Osteoblast (primary cell): ENCODE measurements at regions not wholly inside any gene's neighbourhood (a gene's known extent, or its start where the extent isn't known, plus 50 kb on each side); places are given as distances from the start of the nearest gene placed in this dataset.

Source experiments
- DNase-seq: peaks from one replicate; pipeline ENCODE4 v3.0.0; 2011; ENCODE audit warnings: low spot score, mixed read lengths; ENCODE audit not compliant: insufficient read length; ENCODE audit errors: missing footprints
- H2AFZ ChIP-seq: 2 replicates; pipeline ENCODE4 v1.6.0; 2011; ENCODE audit warnings: mild to moderate bottlenecking, low read length
- H3K27ac ChIP-seq: 2 replicates; pipeline ENCODE4 v1.5.1; 2011; ENCODE audit warnings: mild to moderate bottlenecking, low read depth, low read length, moderate library complexity
- H3K27me3 ChIP-seq: 2 replicates; pipeline ENCODE4 v1.6.0; 2012; ENCODE audit warnings: mild to moderate bottlenecking, control low read depth, inconsistent platforms, low read length, moderate library complexity; ENCODE audit not compliant: insufficient read depth
- H3K36me3 ChIP-seq: 2 replicates; pipeline ENCODE4 v1.5.1; 2011; ENCODE audit warnings: mild to moderate bottlenecking, low read length, control low read depth, moderate library complexity; ENCODE audit not compliant: insufficient read depth
- H3K4me1 ChIP-seq: 2 replicates; pipeline ENCODE4 v1.5.1; 2011; ENCODE audit warnings: mild to moderate bottlenecking, low read length, control low read depth, moderate library complexity; ENCODE audit not compliant: insufficient read depth
- H3K4me2 ChIP-seq: 2 replicates; pipeline ENCODE4 v1.6.0; 2011; ENCODE audit warnings: mild to moderate bottlenecking, low read length; ENCODE audit not compliant: insufficient read depth
- H3K4me3 ChIP-seq: fragments of 200-600 bp; sonication (generic); 3 replicates; pipeline ENCODE4 v1.5.1; 2012; ENCODE audit warnings: mild to moderate bottlenecking, low read length, inconsistent platforms; ENCODE audit not compliant: insufficient read depth
- H3K79me2 ChIP-seq: 2 replicates; pipeline ENCODE4 v1.6.0; 2012; ENCODE audit warnings: mild to moderate bottlenecking, low read length, control low read depth, inconsistent platforms; ENCODE audit not compliant: insufficient read depth
- H3K9me3 ChIP-seq: 2 replicates; pipeline ENCODE4 v1.5.1; 2011; ENCODE audit warnings: low read depth, low read length, control low read depth
- H4K20me1 ChIP-seq: 2 replicates; pipeline ENCODE4 v1.6.0; 2012; ENCODE audit warnings: mild to moderate bottlenecking, low read length, control low read depth; ENCODE audit not compliant: insufficient read depth
- TF ChIP-seq, protein P1 (sequence below): IDR thresholded peaks from 2 replicates; pipeline ENCODE4 v1.5.1; 2011; ENCODE audit warnings: mild to moderate bottlenecking, low read depth, low read length, moderate library complexity; ENCODE audit errors: extremely low read depth

DNA sequence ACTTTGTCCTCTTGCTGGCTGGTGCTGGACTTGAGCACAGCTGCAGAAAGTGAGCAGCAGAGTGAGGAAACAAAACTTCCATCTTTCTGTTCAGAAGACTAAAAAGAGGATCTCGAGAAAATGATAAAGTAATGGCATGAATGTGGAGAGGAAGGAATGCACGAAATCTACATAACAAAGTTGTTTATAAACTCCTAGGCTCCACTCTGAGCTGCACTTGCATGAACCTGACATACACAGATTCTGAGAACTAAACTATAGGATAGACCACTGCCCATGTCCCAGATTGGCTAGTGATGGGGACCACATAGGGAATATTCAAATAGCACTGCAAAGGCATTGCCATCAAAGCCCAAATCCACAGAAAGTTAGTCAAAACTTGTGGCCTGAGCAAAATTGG, 121.1 kb upstream of the MON1B start:
- Histone ChIP-seq H3K79me2 (no peaks in the 10 kb centered on the region), H4K20me1 (no peaks in the 10 kb centered on the region), H3K36me3 (no peaks in the 10 kb centered on the region), H2AFZ (no peak overlapping the region), H3K9me3 (no peaks in the 10 kb centered on the region), H3K27me3 (no peaks in the 10 kb centered on the region), H3K4me1 (no peaks in the 10 kb centered on the region), H3K27ac (no peak overlapping the region), H3K4me3 (no peak overlapping the region), H3K4me2 (no peak overlapping the region)
- TF ChIP-seq, protein P1, sequence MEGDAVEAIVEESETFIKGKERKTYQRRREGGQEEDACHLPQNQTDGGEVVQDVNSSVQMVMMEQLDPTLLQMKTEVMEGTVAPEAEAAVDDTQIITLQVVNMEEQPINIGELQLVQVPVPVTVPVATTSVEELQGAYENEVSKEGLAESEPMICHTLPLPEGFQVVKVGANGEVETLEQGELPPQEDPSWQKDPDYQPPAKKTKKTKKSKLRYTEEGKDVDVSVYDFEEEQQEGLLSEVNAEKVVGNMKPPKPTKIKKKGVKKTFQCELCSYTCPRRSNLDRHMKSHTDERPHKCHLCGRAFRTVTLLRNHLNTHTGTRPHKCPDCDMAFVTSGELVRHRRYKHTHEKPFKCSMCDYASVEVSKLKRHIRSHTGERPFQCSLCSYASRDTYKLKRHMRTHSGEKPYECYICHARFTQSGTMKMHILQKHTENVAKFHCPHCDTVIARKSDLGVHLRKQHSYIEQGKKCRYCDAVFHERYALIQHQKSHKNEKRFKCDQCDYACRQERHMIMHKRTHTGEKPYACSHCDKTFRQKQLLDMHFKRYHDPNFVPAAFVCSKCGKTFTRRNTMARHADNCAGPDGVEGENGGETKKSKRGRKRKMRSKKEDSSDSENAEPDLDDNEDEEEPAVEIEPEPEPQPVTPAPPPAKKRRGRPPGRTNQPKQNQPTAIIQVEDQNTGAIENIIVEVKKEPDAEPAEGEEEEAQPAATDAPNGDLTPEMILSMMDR: no peak
- no peak for DNase-seq

DNA sequence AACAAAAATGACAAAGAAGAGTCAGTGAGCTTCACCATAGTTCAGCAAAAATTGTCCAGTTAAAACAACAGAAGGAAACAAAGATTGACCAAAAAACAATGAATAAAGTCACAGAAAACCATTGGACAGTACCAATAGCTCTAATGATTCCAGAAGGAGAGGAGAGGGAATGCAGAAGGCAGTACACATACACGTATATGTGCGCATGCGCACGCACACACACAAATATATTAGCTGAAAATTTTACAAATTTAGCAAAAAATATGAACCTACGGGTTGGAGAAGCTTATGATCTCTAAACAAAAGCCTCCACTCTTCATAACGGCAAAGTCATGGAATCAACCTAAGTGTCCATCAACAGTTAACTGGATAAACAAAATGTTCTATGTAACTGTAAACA, 120.3 kb upstream of the MON1B start:
- H3K27ac ChIP-seq: no peak overlapping the region
- H3K4me2 ChIP-seq: no peak overlapping the region
- no peaks in the 10 kb centered on the region for H3K4me1 ChIP-seq
- DNase-seq: no peak
- no peaks in the 10 kb centered on the region for H3K79me2 ChIP-seq
- H3K9me3 ChIP-seq: no peaks in the 10 kb centered on the region
- H3K4me3 ChIP-seq: no peak overlapping the region
- no peaks in the 10 kb centered on the region for H3K27me3 ChIP-seq
- no peak overlapping the region for H2AFZ ChIP-seq
- no peaks in the 10 kb centered on the region for H4K20me1 ChIP-seq
- no peaks in the 10 kb centered on the region for H3K36me3 ChIP-seq
- TF ChIP-seq, protein P1: no peak

DNA sequence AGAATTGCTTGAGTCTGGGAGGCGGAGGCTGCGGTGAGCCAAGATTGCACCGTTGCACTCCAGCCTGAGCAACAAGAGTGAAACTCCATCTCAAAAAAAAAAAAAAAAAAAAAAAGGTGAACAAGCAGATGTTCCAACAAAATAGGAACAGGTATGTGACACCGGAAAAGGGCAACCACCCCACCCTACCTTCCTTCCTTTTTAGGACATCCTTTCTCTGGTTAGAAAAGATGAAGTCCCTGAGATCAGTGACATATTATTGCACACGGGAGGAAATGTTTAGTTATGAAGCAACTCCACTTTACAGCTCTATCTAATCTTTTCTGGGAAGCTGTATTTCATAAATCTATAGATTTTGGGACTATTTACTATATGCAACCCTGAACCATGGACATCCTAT, 114.2 kb upstream of the MON1B start:
- H4K20me1 ChIP-seq: no peaks in the 10 kb centered on the region
- TF ChIP-seq, protein P1: no peak
- H3K4me2 ChIP-seq: no peak overlapping the region
- no peak overlapping the region for H2AFZ ChIP-seq
- H3K36me3 ChIP-seq: no peaks in the 10 kb centered on the region
- H3K79me2 ChIP-seq: no peaks in the 10 kb centered on the region
- no peak overlapping the region for H3K27ac ChIP-seq
- no peaks in the 10 kb centered on the region for H3K4me1 ChIP-seq
- no peak overlapping the region for H3K4me3 ChIP-seq
- H3K27me3 ChIP-seq: no peaks in the 10 kb centered on the region
- DNase-seq: no peak
- H3K9me3 ChIP-seq: no peaks in the 10 kb centered on the region

DNA sequence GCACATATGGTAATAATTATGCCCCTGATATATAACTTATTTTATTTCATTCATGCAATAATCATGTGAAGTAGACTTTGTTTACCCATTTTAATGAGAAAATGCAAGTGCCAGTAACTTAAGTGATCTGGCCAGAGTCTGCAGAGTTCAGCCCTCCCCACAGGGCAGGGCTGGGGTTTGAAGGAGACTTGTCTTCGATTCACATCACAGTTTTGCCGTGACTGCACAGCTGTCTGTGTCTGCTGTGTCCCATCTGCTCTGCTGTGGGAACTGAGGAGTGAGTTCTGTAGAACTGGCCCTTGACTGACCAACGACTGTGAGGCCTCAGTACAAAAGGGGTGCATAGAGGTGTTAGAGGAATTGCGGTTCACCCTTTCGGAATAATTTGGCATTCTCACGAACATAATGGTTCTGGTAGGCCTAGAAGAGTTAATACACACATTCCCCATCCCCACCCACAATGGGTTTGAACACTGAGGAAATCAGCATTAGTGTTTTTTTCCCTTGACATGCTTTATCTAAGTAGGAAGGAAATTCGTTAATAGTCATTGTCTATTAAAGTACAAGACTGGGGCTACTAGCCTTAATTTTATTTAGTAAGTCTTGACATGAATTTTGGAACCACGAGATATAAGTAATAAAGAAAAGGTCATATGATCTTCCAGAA, 113.6 kb upstream of the MON1B start:
- peak; percentile 63 for DNase-seq
- TF ChIP-seq, protein P1: no peak

More for the DNA sequence above, 113.6 kb upstream of the MON1B start:
- H3K4me2 ChIP-seq: no peak overlapping the region
- no peaks in the 10 kb centered on the region for H3K27me3 ChIP-seq
- no peaks in the 10 kb centered on the region for H4K20me1 ChIP-seq
- no peaks in the 10 kb centered on the region for H3K4me1 ChIP-seq
- no peaks in the 10 kb centered on the region for H3K9me3 ChIP-seq
- H3K4me3 ChIP-seq: no peak overlapping the region
- H3K36me3 ChIP-seq: no peaks in the 10 kb centered on the region
- no peak overlapping the region for H2AFZ ChIP-seq
- H3K79me2 ChIP-seq: no peaks in the 10 kb centered on the region
- no peak overlapping the region for H3K27ac ChIP-seq
